NCI-H1048 (cell line): ENCODE measurements at regions not wholly inside any gene's neighbourhood (a gene's known extent, or its start where the extent isn't known, plus 50 kb on each side); places are given as distances from the start of the nearest gene placed in this dataset.
A peak's percentile ranks its signal among the peaks of the same experiment; 100 is the strongest.
"Not testable (repeated sequence)": the region's sequence is repeated elsewhere in the genome, so short reads cannot be mapped to it uniquely, and the experiment has no call there.

Source experiments
- DNase-seq: peaks from one replicate; lab custom pipeline; 2025; lab: John Stamatoyannopoulos, UW

DNA sequence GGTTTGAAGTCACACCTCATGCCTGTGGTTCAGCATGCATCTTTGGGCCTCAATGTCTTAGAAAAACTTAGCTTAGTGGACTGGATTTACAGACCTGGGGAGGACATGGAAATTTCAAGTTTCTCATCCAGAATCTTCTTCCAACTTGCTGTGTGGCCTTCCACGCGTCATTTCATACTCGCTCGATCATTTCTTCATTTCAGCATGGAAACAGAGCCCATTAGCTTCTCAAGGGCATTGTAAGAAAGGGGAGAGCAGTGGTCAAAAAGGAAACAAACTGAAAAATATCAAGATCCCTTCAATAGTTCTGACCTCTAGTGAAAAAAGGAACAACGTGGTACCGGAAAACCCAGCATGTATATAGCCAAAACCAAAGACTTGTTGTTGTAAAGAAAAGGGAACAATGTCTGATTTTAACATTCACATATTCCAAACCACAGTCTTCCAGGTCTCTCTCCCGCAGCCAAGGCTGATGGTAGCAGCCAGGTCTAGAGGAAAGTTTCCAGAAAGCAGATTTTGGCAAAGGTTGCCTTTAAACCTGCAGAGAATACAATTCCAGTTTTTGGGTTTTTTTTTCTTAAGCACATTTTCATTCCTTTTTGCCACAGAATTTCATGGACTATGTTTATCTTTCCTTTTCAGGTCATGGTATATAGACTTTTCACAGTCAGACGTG, 97.0 kb upstream of the CDC42BPA start:
- DNase-seq = no peak

GRCh38 chr1:227411066-227411465, 92.8 kb upstream of the CDC42BPA start:
- no peak for DNase-seq

GRCh38 chr1:227406332-227406731, 88.0 kb upstream of the CDC42BPA start:
- DNase-seq = not testable (repeated sequence)

GRCh38 chr1:227403535-227403934, 85.2 kb upstream of the CDC42BPA start:
- DNase-seq = no peak

DNA sequence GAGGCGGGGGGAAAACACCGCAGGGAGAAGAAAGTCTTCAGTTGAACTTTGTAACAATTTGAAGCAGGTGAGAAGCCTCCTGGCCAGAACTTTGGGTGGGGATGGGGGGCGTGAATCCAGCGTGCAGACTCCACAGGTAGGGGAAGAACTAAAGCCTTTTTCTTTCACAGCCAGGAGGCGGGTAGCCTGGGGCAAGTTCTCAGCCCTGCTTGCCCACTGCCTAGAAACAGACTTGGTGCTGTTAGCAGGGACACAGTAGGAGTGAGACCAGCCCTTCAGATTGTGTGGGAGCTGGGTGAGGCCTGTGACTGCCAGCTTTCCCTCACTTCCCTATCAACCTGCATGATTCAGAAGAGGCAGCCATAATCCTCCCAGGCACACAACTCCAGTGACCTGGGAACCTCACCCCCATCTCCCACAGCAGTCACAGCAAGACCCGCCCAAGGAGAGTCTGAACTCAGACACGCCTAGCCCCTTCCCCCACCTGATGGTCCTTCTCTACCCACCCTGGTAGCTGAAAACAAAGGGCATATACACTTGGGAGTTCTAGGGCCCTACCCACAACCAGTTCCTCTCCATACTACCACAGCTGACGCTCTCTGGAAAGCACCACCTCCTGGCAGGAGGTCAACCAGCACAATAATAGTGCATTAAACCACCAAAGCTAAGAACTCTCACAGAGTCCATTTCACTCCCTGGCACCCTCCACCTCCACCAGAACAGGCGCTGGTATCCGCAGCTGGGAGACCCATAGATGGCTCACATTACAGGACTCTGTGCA, 83.5 kb upstream of the CDC42BPA start:
- no peak for DNase-seq

DNA sequence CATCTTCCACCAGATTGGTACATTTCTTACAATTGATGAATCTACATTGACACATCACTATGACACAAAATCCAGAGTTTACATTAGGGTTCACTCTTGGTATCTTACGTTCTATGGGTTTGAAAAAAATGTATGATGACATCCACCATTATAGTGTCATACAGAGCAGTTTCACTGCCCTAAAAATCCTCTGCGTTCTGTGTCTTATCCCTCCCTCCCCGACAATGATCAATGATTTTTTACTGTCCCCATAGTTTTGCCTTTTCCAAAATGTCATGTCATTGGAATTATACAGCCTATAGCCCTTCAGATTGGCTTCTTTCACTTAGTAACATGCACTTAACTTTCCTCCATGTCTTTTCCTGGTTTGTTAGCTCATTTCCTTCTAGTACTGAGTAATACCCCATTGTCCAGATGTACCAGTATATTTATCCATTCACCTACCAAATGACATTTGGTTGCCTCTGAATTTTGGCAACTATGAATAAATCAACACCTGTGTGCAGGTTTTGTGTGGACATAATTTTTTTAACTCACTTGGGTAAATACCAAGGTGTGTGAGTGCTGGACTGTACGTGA, 80.9 kb upstream of the CDC42BPA start:
- no peak for DNase-seq

GRCh38 chr1:227397354-227397978, 79.2 kb upstream of the CDC42BPA start:
- DNase-seq = no peak

GRCh38 chr1:227396539-227397353, 78.5 kb upstream of the CDC42BPA start:
- no peak for DNase-seq

DNA sequence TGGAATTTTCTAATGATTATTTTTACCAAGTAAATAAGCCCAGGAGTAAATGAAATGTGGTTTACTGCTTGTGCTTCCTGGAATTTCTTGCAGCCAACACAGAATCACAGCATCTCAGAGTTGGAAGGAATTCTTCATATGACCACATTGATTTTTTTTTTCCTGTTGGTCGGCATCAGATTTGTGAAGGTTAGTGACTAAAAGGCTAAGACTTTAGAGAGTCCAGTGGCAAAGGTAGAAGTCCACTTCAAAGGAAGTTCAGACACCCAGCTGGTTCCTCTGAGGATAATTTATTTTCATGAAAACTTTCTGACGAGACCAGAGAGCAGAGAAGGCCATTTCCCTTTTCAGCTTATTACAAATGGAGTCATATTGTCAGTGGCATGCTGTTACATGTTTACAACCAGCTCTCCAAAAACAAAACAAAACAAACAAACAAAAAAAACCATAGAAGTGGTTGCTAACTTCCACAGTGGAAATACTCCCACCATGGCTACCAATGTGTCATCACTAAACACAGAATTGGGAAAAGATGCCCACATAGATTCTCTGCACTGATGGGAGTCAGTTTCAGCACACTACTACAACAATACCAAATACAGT, 77.2 kb upstream of the CDC42BPA start:
- no peak for DNase-seq

DNA sequence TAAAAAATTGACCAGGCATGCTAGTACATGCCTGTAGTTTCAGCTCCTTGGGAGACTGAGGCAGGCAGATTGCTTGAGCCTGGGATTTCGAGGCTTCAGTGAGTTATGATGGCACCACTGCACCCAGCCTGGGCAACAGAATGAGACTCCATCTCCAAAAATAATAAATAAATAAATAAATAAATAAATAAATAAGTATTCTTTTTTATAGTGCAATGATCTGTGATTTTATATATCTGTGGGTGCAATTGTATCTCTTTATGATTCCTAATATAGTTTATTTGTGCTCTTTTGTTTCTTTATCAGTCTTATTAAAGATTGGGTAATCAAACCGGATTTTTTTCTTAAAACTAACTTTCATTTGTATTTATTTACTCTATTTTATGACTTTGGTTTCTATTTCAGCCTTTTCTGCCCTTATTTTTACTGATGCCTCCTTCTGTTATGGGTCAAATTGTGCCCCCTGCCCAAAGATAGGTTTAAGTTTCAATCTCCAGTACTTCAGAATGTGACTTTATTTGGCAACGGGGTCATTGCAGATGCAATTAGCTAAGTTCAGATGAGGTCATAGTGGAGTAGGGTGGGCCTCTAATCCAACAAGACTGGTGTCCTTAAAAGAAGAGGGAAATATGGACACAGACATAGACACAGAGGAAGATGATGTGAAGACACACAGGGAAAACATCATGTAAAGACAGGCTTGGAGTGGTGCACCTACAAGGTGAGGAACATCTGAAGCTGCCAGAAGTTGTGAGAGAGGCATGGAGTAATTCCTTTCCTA, 74.9 kb upstream of the CDC42BPA start:
- DNase-seq = no peak

DNA sequence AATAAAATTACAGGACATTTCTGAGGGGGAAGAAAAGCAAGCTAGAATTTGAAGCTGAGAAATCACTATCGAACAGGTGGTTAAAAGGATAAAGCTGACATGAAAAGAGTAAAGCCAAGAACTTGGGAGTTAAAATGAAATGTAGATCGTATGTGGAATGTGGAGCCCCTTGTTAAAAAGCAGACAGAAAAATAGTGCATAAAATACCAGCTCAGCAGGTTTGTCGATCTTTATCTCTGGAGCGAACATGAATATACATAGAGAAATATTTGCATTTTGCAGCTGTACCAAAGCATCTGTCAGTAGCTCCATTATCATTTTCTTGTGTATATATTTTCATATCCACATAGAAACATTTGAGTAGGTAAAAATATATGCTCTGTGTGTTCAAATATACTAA, 73.6 kb upstream of the CDC42BPA start:
- peak; percentile 87 for DNase-seq

DNA sequence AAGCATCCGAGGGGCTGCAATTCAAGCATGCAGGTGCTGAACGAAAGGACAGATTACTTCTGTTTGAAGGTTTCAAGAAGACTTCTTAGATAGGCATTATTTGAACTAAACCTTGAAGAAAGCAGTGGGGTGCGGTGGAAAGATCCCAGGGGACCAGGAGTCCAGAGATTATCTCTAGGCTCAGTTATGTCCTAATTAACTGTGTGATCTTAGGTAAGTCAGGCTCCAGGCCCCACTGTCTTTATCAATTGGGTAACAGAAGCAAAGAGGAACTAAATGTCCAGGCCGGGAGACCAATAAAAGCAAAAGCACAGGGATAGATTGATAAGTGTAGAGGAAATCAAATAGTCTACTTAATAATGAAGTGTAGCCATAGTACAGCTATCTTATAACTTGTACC, 72.9 kb upstream of the CDC42BPA start:
- no peak for DNase-seq

GRCh38 chr1:227390525-227390924, 72.2 kb upstream of the CDC42BPA start:
- DNase-seq = no peak

GRCh38 chr1:227388214-227389168, 70.2 kb upstream of the CDC42BPA start:
- peak; percentile 38 for DNase-seq

DNA sequence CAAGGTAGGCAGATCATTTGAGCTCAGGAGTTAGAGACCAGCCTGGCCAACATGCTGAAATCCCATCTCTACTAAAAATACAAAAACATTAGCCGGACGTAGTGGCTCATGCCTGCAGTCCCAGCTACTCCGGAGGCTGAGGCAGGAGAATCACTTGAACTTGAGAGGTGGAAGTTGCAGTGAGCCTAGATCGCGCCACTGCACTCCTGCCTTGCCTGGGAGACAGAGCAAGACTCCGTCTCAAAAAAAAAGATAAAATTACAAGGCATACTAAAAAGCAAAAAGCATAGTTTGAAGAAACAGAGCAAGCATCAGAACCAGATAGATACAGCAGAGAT, 61.2 kb upstream of the CDC42BPA start:
- no peak for DNase-seq

DNA sequence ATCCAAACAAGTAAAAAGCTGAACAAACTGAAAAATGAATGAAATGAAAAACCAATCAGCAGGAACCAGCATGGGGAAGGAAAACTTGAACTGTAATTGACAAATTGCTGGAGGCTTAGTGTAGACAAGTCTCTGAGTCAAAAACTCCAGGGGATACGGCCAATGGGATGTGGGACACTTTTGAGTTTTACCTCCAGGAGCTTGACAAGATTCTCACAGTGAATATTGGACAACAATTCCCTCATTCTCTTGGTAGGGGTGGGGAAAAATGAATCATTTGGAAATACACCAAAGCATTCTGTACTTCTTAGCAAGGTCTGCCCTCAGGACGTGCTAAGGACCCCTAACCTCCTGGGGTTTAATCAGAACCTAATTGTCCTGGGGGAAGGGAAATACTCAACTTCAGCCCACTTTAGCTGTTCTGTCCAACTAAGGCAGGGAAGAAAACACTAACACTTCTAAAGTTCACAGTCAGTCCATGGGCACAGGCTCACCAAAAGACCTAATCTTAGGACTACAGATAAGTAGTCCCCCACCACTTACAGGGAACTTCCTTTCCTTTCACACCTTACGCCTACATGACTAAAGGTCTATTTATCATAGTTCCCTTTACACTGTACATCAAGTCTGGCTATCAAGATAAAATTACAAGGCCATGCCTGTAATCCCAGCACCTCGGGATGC, 60.7 kb upstream of the CDC42BPA start:
- DNase-seq = no peak

GRCh38 chr1:227378181-227378580, 59.9 kb upstream of the CDC42BPA start:
- DNase-seq = no peak

DNA sequence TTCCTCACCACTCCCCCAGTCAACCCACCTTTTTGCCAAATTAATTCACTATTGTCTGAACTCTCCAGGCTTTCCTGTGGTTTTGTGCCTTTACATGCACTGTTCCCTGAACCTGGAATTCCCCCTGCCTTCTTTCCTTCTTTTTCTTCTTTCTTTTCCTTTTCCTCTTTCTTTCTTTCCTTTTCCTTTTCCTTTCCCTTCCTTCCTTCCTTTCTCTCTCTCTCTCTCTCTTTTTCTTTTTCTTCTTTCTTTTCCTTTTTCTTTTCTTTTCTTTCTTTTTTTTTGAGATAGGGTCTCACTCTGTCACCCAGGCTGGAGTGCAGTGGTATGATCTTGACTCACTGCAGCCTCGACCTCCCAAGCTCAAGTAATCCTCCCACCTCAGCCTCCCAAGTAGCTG, 56.6 kb upstream of the CDC42BPA start:
- no peak for DNase-seq

- no peak for DNase-seq
Measured at GRCh38 chr1:227372726-227373130, 54.4 kb upstream of the CDC42BPA start.
